Panc1 (cell line): ENCODE measurements at regions not wholly inside any gene's neighbourhood (a gene's known extent, or its start where the extent isn't known, plus 50 kb on each side); places are given as distances from the start of the nearest gene placed in this dataset.

ENCODE experiments used
- ATAC-seq: fragments of 200-7000 bp; cut with Tn5 transposase; 2 replicates; pipeline ENCODE4 v1.9.1; 2020; ENCODE audit warnings: mild to moderate bottlenecking, moderate library complexity
- BruUV-seq: library from RNA; stranded (reverse); fragments of 400-500 nt; replicated peaks from 2 replicates; lab custom pipeline; 2021; lab: Mats Ljungman, UMichigan
- CTCF ChIA-PET: fragments of 300-600 bp; sonication (Branson Sonifier 250); formaldehyde crosslinking; loops from one replicate; lab custom pipeline; 2022; ENCODE audit warnings: antibody characterized with exemption; lab: Charles Lee
- POLR2A ChIA-PET: fragments of 300-600 bp; sonication (Branson Sonifier 250); formaldehyde crosslinking; loops from one replicate; lab custom pipeline; 2022; ENCODE audit warnings: antibody characterized with exemption; lab: Charles Lee
- DNase-seq: peaks from one replicate; pipeline ENCODE4 v3.0.0-alpha.2; 2010; ENCODE audit warnings: low read depth, low spot score
- H3K27ac ChIP-seq: 2 replicates; pipeline ENCODE4 v1.5.1; 2011; ENCODE audit warnings: mild to moderate bottlenecking, low read length, inconsistent platforms
- H3K27me3 ChIP-seq: fragments of 200-500 bp; sonication (Bioruptor generic); 2 replicates; pipeline ENCODE4 v1.6.0; 2014; ENCODE audit warnings: low read length, inconsistent platforms; ENCODE audit not compliant: control insufficient read depth, insufficient read depth
- H3K36me3 ChIP-seq: fragments of 200-500 bp; sonication (Bioruptor generic); 2 replicates; pipeline ENCODE4 v1.5.1; 2014; ENCODE audit warnings: inconsistent platforms, mild to moderate bottlenecking, low read length, moderate library complexity; ENCODE audit not compliant: control insufficient read depth, insufficient read depth
- H3K4me1 ChIP-seq: 2 replicates; pipeline ENCODE4 v1.5.1; 2011; ENCODE audit warnings: inconsistent platforms, mild to moderate bottlenecking, low read length, moderate library complexity; ENCODE audit not compliant: control insufficient read depth, insufficient read depth
- H3K4me3 ChIP-seq, 2 experiments: 2 replicates each; pipeline ENCODE4 v1.5.1; 2011 to 2012; ENCODE audit warnings: low read depth in 2 of 2, low read length in 2 of 2, mild to moderate bottlenecking in 2 of 2, inconsistent platforms in 1 of 2, moderate library complexity in 1 of 2
- H3K9me3 ChIP-seq: fragments of 200-500 bp; sonication (Bioruptor generic); 2 replicates; pipeline ENCODE4 v1.5.1; 2014; ENCODE audit warnings: low read depth, mild to moderate bottlenecking, inconsistent platforms, low read length, moderate library complexity; ENCODE audit not compliant: control insufficient read depth, insufficient read depth
- CTCF ChIP-seq: fragments of 450-650 bp; IDR thresholded peaks from 2 replicates; pipeline ENCODE4 v1.5.1; 2017; ENCODE audit warnings: mild to moderate bottlenecking
- POLR2AphosphoS5 ChIP-seq: IDR thresholded peaks from 2 replicates; pipeline ENCODE4 v1.6.1; 2012; ENCODE audit warnings: mild to moderate bottlenecking, low read depth, low read length, moderate library complexity
- REST ChIP-seq, 2 experiments: IDR thresholded peaks; 2 replicates each; pipeline ENCODE4 v1.6.1; 2011 to 2012; ENCODE audit warnings: low read depth in 2 of 2, control low read depth in 1 of 2, low read length in 1 of 2, mild to moderate bottlenecking in 1 of 2, moderate library complexity in 1 of 2; ENCODE audit not compliant: insufficient read depth in 1 of 2
- SIN3A ChIP-seq: IDR thresholded peaks from 2 replicates; pipeline ENCODE4 v1.6.1; 2012; ENCODE audit warnings: low read depth, mild to moderate bottlenecking, low read length, moderate library complexity, borderline replicate concordance; ENCODE audit not compliant: insufficient read depth
- TCF7L2 ChIP-seq: IDR thresholded peaks from 2 replicates; pipeline ENCODE4 v1.6.1; 2011; ENCODE audit warnings: mild to moderate bottlenecking, low read depth, low read length, inconsistent platforms
- in situ Hi-C: cut with HindIII; loops from 2 replicates; pipeline ENCODE4 v1.10.0; 2016; ENCODE audit warnings: low sequenced_read_pairs, low pct_unique_long_range_greater_than_20kb
- intact Hi-C: fragments of 100-400 bp; cut with micrococcal nuclease; formaldehyde crosslinking; loops from one replicate; pipeline ENCODE4 v1.10.0; 2022; ENCODE audit not compliant: unreplicated experiment

GRCh38 chr1:192945390-192946130 is 113.6 kb downstream of the UCHL5 start:
- intact Hi-C loops (no loop called here), in situ Hi-C loops (no loop called here)
- TF ChIP-seq POLR2AphosphoS5: no peak
- no peak for TF ChIP-seq CTCF
- TF ChIP-seq SIN3A: no peak
- TF ChIP-seq TCF7L2: no peak
- TF ChIP-seq REST (IDR thresholded peaks at IDR 0.05; ENCODE audit: insufficient read depth in 1 of 2, low read depth in 2 of 2, low read length in 1 of 2): no peak
- ChIA-PET CTCF (no interaction called here), POLR2A (no interaction called here)
- Histone ChIP-seq H3K27me3 (no peaks in the 10 kb centered on the region), H3K36me3 (no peaks in the 10 kb centered on the region), H3K4me3 (no peak overlapping the region), H3K9me3 (no peaks in the 10 kb centered on the region), H3K27ac (no peak overlapping the region), H3K4me1 (no peaks in the 10 kb centered on the region; the same call in 1 of the 2 replicates)
- ATAC-seq (no peak), DNase-seq (no peak)
- BruUV-seq: no TSS peak

GRCh38 chr1:192949783-192950182 is 109.4 kb downstream of the UCHL5 start:
- no peaks in the 10 kb centered on the region for H3K9me3 ChIP-seq
- no peak overlapping the region for H3K4me3 ChIP-seq
- no peaks in the 10 kb centered on the region for H3K27me3 ChIP-seq
- POLR2A ChIA-PET: no interaction called here
- H3K36me3 ChIP-seq: no peaks in the 10 kb centered on the region
- DNase-seq (no peak), ATAC-seq (no peak)
- H3K27ac ChIP-seq: no peak overlapping the region
- TF ChIP-seq REST (IDR thresholded peaks at IDR 0.05; ENCODE audit: insufficient read depth in 1 of 2, low read depth in 2 of 2, low read length in 1 of 2) (no peak), TCF7L2 (no peak), POLR2AphosphoS5 (no peak), CTCF (no peak), SIN3A (no peak)
- in situ Hi-C loops: no loop called here
- H3K4me1 ChIP-seq: no peaks in the 10 kb centered on the region; the same call in 1 of the 2 replicates
- CTCF ChIA-PET: no interaction called here
- BruUV-seq: no TSS peak
- intact Hi-C loops: no loop called here
